OCI-LY1 (cell line): ENCODE measurements at regions not wholly inside any gene's neighbourhood (a gene's known extent, or its start where the extent isn't known, plus 50 kb on each side); places are given as distances from the start of the nearest gene placed in this dataset.

Experiments
- H2AFZ ChIP-seq: fragments of 200-600 bp; sonication (generic), shearing (Covaris generic); 2 replicates; pipeline ENCODE4 v1.6.0; 2014; ENCODE audit warnings: antibody characterized with exemption, mild to moderate bottlenecking, low read length
- H3F3A ChIP-seq: fragments of 200-600 bp; sonication (generic), shearing (Covaris generic); 2 replicates; pipeline ENCODE4 v1.6.0; 2014; ENCODE audit warnings: mild to moderate bottlenecking, antibody characterized with exemption, low read length, moderate library complexity; ENCODE audit not compliant: insufficient read depth
- H3K27ac ChIP-seq: fragments of 200-600 bp; sonication (generic); 2 replicates; pipeline ENCODE4 v1.5.1; 2014; ENCODE audit warnings: low read length, mixed run types, mild to moderate bottlenecking, low read depth; ENCODE audit not compliant: poor library complexity, severe bottlenecking
- H3K27me3 ChIP-seq: fragments of 200-600 bp; sonication (generic); 2 replicates; pipeline ENCODE4 v1.6.0; 2014; ENCODE audit warnings: antibody characterized with exemption, mild to moderate bottlenecking, low read length, moderate library complexity; ENCODE audit not compliant: insufficient read depth
- H3K36me3 ChIP-seq: fragments of 200-600 bp; sonication (generic); 2 replicates; pipeline ENCODE4 v1.6.1; 2014; ENCODE audit warnings: mild to moderate bottlenecking, antibody characterized with exemption, low read length, moderate library complexity, mixed read lengths; ENCODE audit not compliant: insufficient read depth
- H3K4me1 ChIP-seq: fragments of 200-600 bp; sonication (generic); 2 replicates; pipeline ENCODE4 v1.5.1; 2014; ENCODE audit warnings: mild to moderate bottlenecking, low read length, moderate library complexity; ENCODE audit not compliant: insufficient read depth, severe bottlenecking
- H3K4me2 ChIP-seq: fragments of 200-600 bp; sonication (generic), shearing (Covaris generic); 2 replicates; pipeline ENCODE4 v1.6.1; 2014; ENCODE audit warnings: low read length
- H3K4me3 ChIP-seq: fragments of 200-600 bp; sonication (generic); 2 replicates; pipeline ENCODE4 v1.5.1; 2014; ENCODE audit warnings: low read length, low read depth, mild to moderate bottlenecking, mixed read lengths; ENCODE audit not compliant: poor library complexity, severe bottlenecking
- H3K79me2 ChIP-seq: fragments of 200-600 bp; shearing (Covaris generic); 2 replicates; pipeline ENCODE4 v1.6.1; 2016; ENCODE audit warnings: mixed run types, low read length, mixed read lengths; ENCODE audit not compliant: insufficient read depth
- H3K9ac ChIP-seq: fragments of 200-600 bp; sonication (generic), shearing (Covaris generic); 2 replicates; pipeline ENCODE4 v1.6.1; 2014; ENCODE audit warnings: mild to moderate bottlenecking, low read length, mixed read lengths
- H3K9me2 ChIP-seq: fragments of 200-600 bp; sonication (generic), shearing (Covaris generic); 2 replicates; pipeline ENCODE4 v1.6.1; 2014; ENCODE audit warnings: low read depth, mild to moderate bottlenecking, low read length, mixed read lengths
- H3K9me3 ChIP-seq: fragments of 200-600 bp; shearing (Covaris generic); 2 replicates; pipeline ENCODE4 v1.6.1; 2014; ENCODE audit warnings: low read length, mixed read lengths
- H4K20me1 ChIP-seq: fragments of 200-600 bp; sonication (generic), shearing (Covaris generic); 2 replicates; pipeline ENCODE4 v1.6.0; 2016; ENCODE audit warnings: mild to moderate bottlenecking, low read length; ENCODE audit not compliant: insufficient read depth
- EZH2 ChIP-seq: fragments of 200-600 bp; sonication (generic), shearing (Covaris generic); IDR thresholded peaks from 2 replicates; pipeline ENCODE4 v1.8.0; 2017; ENCODE audit warnings: borderline replicate concordance, mixed run types, mild to moderate bottlenecking, antibody characterized with exemption, low read length, moderate library complexity, mixed read lengths
- TF ChIP-seq, protein P1 (sequence below): fragments of 200-600 bp; sonication (generic), shearing (Covaris generic); IDR thresholded peaks from 2 replicates; pipeline ENCODE4 v1.5.1; 2017; ENCODE audit warnings: mild to moderate bottlenecking, antibody characterized with exemption, low read length, moderate library complexity, mixed read lengths

DNA sequence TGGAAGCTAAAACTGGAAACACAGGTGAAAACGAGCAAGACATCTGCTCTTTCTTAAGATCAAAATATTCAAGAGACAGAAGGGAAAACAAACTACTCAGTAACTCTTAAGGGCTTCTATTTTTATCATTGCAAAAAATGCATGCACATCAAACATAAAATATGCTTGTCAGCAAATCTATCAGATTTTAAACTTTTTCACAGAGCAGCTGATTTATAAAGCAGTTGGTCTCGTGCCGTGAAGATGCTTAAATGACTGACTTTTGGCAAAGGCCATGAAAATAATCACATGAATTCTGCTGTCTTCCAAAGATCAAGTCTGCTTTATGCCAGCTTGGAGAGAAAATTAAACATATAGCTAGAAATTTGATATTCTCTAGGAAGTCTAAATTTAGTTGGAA lies 482.1 kb upstream of the HS3ST1 start:
- Histone ChIP-seq H3K79me2 (no peaks in the 10 kb centered on the region), H3K27me3 (no peaks in the 10 kb centered on the region), H3K36me3 (no peaks in the 10 kb centered on the region), H3F3A (no peaks in the 10 kb centered on the region), H3K9me3 (no peaks in the 10 kb centered on the region), H3K4me3 (no peak overlapping the region), H3K4me1 (no peaks in the 10 kb centered on the region), H3K27ac (no peak overlapping the region), H3K4me2 (no peak overlapping the region), H2AFZ (no peak overlapping the region), H3K9me2 (no peaks in the 10 kb centered on the region), H4K20me1 (no peaks in the 10 kb centered on the region), H3K9ac (no peak overlapping the region)
- no peak for TF ChIP-seq EZH2
- TF ChIP-seq, protein P1, sequence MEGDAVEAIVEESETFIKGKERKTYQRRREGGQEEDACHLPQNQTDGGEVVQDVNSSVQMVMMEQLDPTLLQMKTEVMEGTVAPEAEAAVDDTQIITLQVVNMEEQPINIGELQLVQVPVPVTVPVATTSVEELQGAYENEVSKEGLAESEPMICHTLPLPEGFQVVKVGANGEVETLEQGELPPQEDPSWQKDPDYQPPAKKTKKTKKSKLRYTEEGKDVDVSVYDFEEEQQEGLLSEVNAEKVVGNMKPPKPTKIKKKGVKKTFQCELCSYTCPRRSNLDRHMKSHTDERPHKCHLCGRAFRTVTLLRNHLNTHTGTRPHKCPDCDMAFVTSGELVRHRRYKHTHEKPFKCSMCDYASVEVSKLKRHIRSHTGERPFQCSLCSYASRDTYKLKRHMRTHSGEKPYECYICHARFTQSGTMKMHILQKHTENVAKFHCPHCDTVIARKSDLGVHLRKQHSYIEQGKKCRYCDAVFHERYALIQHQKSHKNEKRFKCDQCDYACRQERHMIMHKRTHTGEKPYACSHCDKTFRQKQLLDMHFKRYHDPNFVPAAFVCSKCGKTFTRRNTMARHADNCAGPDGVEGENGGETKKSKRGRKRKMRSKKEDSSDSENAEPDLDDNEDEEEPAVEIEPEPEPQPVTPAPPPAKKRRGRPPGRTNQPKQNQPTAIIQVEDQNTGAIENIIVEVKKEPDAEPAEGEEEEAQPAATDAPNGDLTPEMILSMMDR, result no peak

DNA sequence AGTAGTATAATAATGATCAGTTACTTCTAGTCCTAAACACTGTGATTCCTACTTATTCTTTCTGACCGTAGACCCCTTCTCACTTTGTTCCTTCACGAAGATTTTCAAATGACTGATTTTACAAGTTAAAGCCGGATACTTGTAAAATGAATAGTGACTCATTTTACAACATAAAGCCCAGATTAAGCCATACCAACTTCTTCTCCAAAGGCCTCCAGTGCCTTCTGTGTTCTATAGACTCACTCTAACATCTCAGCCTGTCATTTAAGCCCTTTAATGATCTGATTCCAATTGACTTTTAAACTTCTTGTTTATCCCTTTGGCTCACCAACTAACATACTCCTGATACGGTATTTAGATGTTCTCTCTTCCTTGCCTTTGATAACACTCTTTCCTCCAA lies 480.0 kb upstream of the HS3ST1 start:
- Histone ChIP-seq H3K4me1 (no peaks in the 10 kb centered on the region), H3K36me3 (no peaks in the 10 kb centered on the region), H2AFZ (no peak overlapping the region), H3K27ac (no peak overlapping the region), H3K9ac (no peak overlapping the region), H3F3A (no peaks in the 10 kb centered on the region), H3K9me3 (no peaks in the 10 kb centered on the region), H3K27me3 (no peaks in the 10 kb centered on the region), H3K4me2 (no peak overlapping the region), H3K79me2 (no peaks in the 10 kb centered on the region), H3K9me2 (no peaks in the 10 kb centered on the region), H3K4me3 (no peak overlapping the region), H4K20me1 (no peaks in the 10 kb centered on the region)
- TF ChIP-seq, protein P1, result no peak
- TF ChIP-seq EZH2, result no peak

DNA sequence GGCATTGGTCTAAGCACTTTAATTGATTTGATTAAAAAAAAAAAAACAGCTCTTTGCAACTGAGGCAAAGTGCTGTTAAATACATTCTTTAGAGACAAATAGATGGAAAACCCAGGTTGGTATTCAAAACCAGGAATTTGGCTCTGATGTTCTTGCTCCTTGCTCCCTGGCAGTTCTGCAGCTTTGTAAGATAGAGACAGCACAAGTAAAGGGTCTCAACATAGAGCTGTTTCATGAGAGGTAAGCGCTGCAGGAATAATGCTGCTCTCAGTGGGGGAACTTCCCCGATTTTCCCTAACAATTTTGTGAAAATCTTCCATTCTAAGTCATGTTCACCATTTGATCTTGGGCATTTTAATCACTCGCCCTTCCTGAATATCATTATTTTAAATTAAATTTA lies 479.5 kb upstream of the HS3ST1 start:
- no peak overlapping the region for H3K27ac ChIP-seq
- H3K79me2 ChIP-seq, result no peaks in the 10 kb centered on the region
- H3K27me3 ChIP-seq, result no peaks in the 10 kb centered on the region
- H3K9ac ChIP-seq, result no peak overlapping the region
- no peaks in the 10 kb centered on the region for H3K36me3 ChIP-seq
- TF ChIP-seq, protein P1, result no peak
- TF ChIP-seq EZH2, result no peak
- H3K4me3 ChIP-seq, result no peak overlapping the region
- no peaks in the 10 kb centered on the region for H3K4me1 ChIP-seq
- H3F3A ChIP-seq, result no peaks in the 10 kb centered on the region
- no peaks in the 10 kb centered on the region for H4K20me1 ChIP-seq
- no peaks in the 10 kb centered on the region for H3K9me3 ChIP-seq
- H3K4me2 ChIP-seq, result no peak overlapping the region
- no peaks in the 10 kb centered on the region for H3K9me2 ChIP-seq
- no peak overlapping the region for H2AFZ ChIP-seq
